ENCODE measurements at regions not wholly inside any gene's neighbourhood (a gene's known extent, or its start where the extent isn't known, plus 50 kb on each side); places are given as distances from the start of the nearest gene placed in this dataset.

DNA sequence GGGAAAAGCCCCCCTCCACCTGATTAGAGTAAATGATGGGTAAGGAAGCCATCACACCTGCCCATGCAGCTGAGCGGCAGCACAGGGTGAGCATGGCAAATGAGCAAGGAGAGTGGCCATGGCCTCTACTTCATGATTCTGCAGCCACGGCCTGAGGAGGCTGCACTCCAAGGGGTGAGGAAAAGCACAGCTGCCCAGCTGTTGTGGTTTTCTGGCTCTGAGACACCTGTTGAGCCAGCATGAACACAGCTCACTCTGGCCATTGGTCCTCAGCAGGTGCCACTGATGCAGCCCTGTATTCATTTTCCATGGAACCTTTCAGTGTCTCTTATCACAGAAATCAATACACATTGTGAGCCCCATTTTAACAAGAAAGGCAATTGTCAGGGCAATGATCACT is 707.2 kb downstream of the AACS start:
- TF ChIP-seq, protein P1, sequence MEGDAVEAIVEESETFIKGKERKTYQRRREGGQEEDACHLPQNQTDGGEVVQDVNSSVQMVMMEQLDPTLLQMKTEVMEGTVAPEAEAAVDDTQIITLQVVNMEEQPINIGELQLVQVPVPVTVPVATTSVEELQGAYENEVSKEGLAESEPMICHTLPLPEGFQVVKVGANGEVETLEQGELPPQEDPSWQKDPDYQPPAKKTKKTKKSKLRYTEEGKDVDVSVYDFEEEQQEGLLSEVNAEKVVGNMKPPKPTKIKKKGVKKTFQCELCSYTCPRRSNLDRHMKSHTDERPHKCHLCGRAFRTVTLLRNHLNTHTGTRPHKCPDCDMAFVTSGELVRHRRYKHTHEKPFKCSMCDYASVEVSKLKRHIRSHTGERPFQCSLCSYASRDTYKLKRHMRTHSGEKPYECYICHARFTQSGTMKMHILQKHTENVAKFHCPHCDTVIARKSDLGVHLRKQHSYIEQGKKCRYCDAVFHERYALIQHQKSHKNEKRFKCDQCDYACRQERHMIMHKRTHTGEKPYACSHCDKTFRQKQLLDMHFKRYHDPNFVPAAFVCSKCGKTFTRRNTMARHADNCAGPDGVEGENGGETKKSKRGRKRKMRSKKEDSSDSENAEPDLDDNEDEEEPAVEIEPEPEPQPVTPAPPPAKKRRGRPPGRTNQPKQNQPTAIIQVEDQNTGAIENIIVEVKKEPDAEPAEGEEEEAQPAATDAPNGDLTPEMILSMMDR (conservative IDR thresholded peaks at IDR 0.05; ENCODE audit: low read length), result no peak
- no peak for TF ChIP-seq EZH2phosphoT487 (IDR thresholded peaks at IDR 0.05; ENCODE audit: borderline replicate concordance, low read depth, low read length)
